Activated naive CD8-positive, alpha-beta T cell treated with anti-CD3 and anti-CD28 coated beads, Interleukin-2, amount 50 U/mL, for 16 hours (primary cell): ENCODE measurements at regions not wholly inside any gene's neighbourhood (a gene's known extent, or its start where the extent isn't known, plus 50 kb on each side); places are given as distances from the start of the nearest gene placed in this dataset.
"Not testable (repeated sequence)": the region's sequence is repeated elsewhere in the genome, so short reads cannot be mapped to it uniquely, and the experiment has no call there.

Source experiments
- DNase-seq: peaks from one replicate; pipeline ENCODE4 v3.0.0-alpha.2; 2020; ENCODE audit warnings: low read depth, low spot score

DNA sequence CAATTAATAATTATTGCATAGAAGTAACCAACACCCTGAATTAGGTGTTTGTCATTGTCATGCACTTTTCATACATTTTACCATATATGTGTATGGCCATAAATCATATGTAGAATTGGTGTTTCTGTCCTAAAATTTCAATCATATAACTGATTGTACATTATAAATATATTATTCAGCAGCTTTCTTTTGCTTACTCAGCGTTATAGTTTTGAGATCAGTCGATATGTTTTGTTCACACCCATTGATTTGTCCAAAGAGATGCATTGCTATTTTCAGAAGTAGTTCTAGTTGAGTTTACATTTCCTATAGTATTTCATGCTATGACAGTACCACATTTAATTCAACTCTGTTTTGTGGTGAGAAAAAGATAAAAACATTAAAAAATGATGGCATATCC, 50.5 kb upstream of the PARP4 start:
- no peak for DNase-seq

DNA sequence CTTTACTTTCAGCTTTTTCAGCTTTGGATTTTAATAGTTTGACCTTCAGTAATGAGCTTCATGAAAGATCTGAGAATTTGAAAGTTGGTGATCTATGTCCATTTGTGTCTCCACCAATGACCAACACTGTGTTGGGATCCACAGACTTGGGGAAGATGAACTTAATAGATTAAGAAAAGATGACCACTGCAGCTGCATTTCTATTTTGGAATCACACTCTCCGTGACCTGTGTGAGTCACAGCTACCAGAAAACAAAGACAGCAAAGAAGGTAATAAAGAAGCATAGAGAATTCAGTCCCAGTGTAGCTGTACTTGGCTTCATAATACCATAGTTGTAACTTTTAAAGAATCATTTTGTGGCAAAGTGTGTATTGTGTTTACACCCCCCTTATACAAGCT, 51.4 kb upstream of the PARP4 start:
- DNase-seq: not testable (repeated sequence)

DNA sequence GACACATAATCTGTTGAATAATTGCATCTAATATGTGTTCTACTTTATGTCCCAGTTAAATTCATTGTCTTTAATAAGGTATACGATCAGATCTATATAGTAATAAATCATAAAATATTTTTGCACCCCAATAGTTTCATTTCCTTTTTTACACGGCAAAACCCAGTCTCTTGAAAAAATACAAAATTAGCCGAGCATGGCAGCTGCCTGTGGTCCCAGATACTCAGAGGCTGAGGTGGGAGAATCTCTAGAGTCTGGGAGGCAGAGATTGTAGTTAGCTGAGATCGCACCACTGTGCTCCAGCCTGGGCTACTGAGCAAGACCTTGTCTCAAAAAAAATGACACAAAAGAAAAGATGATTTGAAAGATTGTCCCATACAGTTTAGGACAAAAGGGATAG, 52.3 kb upstream of the PARP4 start:
- no peak for DNase-seq

DNA sequence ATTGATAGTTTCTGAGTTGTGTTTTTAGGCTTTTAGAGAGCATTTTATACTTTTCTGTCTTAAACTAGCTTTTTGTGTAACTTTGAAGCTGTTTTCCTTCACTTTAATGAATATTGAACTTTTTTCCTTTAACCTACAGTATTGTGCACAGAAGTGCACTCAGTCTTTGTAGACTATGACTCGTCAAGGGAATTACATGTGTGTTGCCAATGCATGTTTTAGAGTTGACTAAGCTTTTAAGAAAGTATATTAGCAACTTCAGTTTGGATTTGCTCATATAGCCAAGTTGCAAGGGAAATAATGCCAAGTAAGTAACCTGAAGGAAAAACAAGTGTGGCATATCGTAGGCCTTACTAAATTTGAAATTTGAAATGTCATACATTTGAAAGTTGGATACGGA, 55.0 kb upstream of the PARP4 start:
- DNase-seq: not testable (repeated sequence)

DNA sequence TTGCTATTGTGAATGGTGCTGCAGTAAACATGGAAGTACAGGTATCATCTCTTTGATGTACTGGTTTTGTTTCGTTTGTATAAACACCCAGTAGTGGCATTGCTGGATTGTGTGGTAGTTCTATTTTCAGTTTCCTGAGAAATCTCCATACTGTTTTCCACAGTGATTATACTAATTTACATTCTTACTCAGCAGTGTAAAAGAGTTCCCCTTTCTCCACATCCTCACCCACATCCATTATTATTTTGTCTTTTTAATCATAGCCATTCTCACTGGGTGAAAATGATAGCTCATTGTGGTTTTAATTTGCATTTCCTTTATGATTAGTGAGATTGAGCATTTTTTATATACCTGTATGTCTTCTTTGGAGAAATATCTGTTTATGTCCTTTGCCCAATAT, 62.3 kb upstream of the PARP4 start:
- no peak for DNase-seq

DNA sequence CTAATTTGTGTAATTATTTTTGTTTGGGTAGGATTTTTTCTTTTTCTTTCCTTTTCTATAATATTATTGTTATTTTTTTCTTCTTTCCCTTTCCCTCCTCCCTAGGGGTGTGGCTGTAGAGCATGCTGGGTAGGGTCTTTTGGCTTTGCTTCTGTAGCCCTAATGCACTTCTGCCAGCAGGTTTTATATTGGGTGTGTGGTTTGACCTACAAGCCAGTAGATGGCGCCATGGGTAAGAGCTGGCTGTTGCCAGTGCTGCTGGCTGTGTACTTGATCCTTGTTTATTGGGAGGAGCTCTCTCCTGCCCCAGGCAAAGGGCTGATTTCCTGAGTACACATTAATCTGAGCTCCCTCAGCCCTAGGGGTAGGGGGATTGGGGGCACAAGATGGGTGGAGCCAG, 67.7 kb upstream of the PARP4 start:
- DNase-seq: not testable (repeated sequence)

DNA sequence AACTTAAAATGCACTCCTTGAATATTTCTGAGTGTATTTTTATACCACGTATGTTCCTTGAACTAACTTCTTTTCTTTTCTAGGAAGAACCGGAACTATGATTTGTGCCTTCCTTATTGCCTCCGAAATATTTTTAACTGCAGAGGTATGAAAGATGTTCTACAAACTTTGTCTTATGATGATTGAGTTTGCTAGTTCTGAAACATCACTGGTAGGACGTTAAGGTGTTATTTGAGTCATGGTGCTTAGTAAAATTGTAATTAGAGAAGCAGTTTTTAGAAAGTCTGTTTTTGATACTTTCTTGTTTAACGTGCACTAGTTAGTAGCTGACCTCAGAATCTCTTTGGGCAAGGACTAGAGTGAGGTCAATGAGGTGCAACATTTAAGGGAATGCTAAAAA, 69.0 kb upstream of the PARP4 start:
- not testable (repeated sequence) for DNase-seq

DNA sequence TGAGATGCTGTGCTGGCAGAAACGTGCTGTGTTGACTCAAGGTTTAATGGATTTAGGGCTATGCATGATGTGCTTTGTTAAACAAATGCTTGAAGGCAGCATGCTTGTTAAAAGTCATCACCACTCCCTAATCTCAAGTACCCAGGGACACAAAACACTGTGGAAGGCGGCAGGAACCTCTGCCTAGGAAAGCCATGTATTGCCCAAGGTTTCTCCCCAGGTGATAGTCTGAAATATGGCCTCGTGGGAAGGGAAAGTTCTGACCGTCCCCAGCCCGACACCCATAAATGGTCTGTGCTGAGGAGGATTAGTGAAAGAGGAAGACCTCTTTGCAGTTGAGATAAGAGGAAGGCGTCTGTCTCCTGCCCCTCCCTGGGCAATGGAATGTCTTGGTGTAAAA, 79.1 kb upstream of the PARP4 start:
- DNase-seq: not testable (repeated sequence)

DNA sequence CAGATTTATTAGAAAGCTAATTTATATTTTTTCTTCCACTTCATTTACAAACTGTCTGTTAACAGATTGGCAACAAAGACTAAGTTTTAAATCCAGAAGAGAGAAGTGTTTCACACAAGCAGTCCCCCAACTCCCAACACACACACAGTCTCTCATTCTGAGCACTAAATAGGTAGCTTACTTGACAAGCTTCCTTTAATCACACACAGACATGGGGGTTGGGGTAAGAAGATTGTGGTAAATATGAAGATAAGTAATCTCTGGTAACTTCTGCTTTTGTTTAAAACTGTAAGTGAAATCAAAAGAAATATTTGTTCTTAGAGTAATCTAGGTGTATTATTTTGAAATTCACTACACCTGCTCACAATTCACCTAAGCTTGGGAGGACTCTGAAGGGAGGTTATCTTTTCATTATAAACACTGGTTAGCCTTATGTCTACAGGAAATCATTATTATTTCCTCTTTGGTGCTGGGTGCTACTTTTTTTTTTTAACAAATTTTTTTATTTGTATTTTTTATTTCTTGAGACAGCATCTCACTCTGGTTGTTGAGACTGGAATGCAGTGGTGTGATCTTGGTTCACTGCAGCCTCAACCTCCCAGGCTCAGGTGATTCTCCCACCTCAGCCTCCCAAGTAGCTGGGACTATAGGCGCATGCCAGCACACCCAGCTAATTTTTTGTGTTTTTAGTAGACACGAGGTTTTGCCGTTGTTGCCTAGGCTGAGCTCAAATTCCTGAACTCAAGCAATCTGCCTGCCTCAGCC, 82.1 kb upstream of the ATP12A start:
- not testable (repeated sequence) for DNase-seq

DNA sequence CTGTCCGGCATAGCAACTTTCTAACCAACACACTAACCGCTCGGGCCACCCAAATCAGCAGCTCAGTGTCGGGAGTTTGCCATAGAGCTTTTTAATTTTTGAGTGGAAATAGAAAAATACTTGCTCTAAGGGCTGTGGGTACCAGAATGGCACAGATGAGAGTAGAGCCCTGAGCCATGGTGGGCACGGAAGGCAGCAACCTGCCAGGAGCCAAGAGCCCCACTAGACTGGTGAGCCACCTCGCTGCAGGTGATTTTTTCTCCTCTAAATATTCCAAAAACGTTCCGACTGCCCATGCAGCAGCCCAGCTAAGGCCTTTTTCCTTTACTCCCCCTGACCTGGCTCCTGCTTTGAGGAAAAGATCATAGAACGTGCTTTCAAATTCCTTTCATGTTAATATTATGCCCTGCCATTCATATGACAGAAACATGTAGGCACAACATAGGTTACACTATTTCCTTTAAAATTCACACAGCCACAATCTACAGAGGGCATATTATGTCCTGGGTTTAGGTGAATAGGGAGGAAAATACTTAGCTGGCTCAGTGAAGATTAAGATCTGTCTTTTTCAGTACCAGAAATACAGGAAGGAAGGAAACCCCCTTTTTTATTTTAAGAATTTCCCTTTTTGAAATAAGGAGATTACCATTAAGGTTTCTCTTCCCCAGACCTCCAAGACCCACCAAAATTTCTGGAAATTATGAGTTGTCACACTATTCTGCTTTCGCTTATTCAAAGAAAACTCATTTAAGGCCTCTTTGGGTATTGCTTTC, 81.0 kb upstream of the ATP12A start:
- not testable (repeated sequence) for DNase-seq

DNA sequence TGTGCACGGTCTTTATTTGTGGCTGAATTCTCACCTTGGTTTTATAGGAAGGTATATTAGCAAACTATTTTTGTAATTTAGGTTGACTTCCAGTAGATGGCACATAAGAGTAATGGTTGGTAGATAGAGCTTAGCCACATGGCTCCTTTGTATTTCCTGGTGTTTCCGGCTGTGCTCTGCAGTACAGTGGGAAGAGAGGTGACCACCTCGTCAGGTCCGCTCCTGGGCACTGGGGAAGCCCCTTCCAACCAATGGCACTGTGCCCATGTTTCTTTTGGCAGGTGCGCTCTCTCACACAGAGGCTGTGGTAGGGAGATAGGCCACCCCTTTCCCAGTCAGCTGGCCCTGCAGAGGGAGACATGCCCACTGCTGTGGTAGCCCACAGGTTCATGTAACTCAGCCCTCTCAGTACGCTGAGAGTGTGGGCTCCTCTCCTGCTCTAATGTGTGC, 74.3 kb upstream of the ATP12A start:
- no peak for DNase-seq

DNA sequence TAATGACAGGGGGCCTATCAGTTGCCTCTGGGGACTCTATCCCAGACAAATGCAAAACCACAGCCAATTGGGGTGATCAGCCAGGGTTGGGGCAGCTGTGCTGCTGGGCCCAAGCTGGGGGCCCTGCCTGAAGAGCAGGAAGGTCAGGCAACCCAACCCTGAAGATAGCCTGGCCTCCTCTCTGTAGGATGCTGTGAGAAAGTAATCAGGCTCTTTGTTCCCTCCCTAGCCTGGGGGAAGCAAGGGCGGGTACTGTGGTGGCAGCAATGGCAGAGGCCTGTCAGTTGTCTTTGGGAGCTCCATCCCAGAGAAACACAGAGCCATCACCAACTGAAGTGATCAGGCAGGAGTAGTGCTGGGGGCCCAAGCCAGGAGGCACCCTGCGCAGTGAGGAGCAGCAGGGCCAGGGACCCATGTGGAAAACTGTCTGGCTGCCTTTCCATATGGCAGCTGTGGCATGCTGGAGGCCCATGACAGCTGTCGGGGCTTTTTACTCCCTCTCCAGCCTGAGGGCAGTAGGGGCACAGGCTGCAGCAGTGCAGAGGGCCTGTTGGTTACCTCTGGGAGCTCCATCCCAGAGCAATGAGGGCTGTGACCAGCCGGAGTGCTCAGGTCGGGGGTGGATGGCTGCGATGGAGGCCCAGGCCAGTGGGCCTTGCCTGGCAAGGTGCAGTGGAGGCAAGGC, 73.6 kb upstream of the ATP12A start:
- DNase-seq: no peak

DNA sequence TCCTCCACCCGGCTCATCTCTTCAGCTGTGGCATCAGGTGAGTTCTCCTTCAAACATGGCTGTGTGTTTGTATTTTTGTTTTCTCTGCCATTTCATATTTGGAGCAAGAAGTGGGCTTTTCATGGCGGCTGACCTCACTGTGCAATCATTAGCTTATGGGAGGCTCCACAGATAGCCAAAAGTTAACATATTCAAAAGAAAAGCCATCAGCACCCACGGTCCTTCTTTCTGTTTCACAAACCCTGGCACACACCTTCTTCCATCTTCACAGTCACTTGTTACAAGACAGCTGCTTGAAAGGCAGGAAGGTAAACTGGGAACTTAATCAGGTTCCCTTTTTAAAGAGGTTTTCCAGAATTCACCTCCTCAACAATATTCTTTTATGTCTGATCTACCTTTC, 69.3 kb upstream of the ATP12A start:
- DNase-seq: no peak

DNA sequence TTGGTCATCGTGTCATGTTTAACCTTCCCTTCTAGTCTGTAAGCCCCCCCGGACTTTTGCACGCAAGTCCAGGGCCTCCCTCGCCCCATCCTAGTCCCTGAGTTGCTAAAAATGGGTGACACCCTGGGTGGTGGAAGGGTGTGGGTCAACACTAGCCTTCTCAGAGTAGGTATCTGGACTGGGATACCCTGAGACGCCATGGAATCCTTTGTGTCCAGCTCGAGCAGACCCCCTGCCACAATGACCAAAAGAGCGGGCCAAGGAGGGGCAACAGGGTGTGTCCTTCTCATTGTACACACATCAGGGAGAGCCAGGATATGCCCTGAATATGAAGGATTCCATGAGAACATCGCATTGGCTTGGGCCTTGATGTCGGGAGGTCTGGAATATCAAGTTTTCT, 67.5 kb upstream of the ATP12A start:
- no peak for DNase-seq

DNA sequence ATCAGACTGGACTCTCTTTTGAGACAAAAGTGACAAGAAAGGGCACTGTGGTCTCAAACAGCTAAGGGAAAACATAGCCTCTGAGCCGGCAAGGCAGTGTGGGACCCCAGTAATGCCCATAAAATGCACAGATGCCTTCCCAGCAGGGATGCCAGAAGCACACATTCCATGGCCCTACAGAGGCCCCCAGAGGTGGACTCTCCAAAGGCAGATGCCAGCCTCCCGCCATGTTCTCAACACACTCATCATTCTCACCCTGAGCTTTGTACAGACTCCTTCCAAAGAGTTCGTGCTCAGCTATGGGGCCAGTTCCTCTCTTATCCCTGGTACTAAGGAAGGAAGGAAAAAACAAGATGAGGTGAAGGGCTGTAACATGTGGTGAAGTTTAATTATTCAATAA, 67.1 kb upstream of the ATP12A start:
- DNase-seq: no peak

DNA sequence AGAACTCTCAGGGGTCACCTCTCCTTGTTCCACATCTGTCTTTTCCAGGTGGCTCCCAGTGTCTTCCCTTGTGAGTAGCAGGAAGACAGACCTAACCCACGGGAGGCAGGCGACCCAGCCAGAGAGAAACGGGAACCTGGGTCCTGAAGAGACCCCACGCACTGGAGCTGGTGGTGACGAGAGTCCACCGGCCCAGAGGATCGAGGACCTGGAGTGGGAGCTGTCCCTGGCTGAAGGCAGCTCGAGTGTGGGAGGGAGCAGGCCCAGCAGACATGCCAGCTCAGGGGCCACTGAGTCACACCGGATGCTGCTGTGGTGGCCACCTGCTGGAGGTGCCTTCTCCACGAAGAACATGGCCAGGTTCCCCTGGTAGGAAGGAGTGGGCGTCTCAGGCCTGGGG, 66.5 kb upstream of the ATP12A start:
- DNase-seq: no peak

DNA sequence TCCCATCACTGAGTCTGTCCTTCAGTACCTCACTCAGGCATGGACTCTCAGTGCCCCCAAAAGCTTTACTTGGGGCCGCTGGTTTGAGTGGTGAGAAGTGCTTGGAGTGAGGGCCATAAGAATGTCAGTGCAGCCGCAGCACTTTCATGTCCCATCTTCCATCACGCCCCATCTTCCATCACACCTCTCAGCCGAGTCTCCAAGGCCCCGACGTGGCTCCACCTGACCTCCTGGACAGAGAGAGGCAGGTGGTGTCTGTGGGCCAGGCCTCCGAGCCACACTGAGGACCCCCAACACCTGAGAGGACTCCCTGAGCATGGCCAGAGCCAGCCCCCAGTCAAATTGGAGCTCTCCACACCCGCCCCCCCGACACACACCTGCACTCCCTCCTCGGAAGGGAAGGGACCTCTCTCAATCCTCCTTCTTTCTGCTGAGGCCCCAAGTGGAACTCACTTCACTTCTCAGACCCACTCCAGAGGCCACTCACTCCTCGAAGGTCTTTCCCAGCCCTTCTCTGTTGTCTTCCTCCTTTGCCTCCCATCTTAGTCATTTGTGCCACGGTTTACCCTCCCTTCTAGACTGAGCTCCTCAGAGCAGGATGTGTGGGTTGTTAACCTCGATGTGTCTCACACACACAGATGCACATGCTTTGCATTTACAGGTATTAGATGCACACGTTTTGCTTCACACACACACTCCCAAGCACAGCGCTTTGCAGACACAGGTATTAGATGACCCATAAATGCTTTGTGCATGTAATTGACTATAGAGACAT, 65.7 kb upstream of the ATP12A start:
- DNase-seq: no peak

DNA sequence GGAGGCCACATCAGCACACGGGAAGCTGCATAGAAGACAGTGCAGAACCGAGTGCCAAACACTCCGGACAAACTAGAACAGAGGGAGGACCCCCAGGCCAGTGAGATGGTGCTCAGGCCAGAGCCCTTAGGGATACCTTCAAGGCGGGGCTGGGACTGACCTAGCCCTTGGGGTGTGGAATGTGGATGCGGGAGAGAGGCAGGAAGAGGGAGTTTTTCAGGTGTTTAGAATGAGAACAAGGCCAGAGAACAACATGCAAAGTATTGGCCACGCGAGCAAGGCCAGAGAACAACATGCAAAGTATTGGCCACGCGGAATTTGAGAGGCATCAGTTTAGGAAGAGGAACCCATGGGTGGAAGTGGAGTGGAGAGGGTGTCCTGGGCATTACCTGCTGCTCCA, 65.1 kb upstream of the ATP12A start:
- no peak for DNase-seq

DNA sequence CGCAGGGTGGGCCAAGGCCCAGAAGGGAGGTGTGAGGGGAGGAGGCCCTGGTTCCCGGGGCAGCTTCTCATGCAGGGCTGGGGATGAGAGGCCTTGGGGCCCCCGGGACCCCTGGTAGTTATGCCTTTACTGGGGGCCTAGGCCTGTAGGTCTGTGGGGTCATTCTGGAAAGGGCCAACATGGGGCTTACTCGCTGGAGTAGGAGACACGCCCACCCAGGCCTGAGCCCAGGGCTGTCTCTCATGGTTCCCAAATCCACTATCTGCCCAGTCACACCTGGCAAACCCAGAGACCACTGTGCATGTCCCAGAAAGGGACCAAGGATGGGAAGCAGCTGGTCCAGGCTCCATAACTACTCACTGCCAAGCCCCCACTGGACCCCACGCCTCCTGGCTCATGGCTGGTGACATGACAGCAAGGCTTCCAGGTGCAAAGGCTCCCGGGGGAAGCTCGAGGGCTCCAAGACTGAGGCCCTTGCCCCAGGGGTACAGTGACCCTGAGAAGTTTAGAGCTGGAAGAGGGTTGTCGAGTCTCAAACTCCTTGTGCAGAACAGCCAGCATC, 64.2 kb upstream of the ATP12A start:
- DNase-seq: no peak

DNA sequence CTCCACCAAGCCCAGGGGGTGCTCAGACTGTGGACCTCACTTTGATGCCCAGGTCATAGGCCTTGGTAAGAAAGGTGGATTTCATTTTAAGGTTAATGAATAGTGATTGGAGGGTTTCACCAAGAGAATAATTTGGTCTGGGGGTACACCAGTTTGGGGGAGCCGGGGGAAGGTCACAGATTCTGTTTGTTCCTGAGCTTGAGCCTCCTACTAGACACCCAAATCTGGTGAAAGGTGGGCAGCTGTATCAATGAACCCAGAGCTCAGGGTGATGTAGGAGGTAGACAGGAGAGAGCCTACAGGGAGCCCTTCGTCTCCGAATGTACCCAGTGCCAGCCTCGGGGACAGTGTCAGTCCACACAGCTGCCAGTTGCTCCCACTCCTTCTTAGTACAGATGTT, 63.7 kb upstream of the ATP12A start:
- no peak for DNase-seq

DNA sequence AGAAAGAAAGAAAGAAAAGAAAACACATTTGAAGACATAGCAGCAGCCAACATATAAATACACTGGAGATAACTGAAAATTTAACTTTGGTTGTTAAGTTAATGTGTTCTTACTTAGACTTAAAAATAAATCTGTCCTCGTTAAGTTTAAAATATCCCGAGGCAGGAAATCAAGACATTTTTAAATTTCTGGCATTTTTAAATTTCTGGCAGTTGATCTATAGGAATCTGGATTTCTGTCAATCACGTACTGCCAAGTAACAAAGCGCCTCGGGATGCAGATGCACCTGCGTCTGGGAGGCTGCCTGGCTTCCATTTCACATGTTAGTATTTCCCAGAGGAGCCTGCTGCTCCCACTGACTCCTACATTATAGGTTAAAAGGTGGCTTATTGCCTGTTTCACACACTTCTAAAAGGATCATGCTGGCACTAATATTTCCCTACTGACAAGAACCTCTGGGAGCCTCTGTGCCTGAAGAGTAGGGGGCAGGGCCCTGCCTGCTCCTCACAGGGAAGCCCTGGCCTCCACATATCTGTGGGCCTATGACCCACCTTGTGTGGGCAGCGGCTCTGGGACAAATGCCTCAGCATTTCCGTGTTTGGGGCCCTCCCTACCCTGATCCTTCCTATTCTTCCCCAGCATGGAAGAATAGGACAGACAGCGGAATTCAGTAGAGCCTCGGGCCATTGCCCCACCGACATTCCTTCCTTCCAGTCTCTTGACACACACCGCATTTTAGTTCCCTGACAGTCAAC, 62.8 kb upstream of the ATP12A start:
- no peak for DNase-seq
